B cell (primary cell): ENCODE measurements at regions not wholly inside any gene's neighbourhood (a gene's known extent, or its start where the extent isn't known, plus 50 kb on each side); places are given as distances from the start of the nearest gene placed in this dataset.

ENCODE experiments used
- ATAC-seq: fragments of 200-7000 bp; cut with Tn5 transposase; one replicate; pipeline ENCODE4 v1.10.0; 2021; ENCODE audit warnings: low read depth, mild to moderate bottlenecking, moderate number of reproducible peaks, moderate library complexity
- CTCF ChIA-PET: fragments of 350-600 bp; sonication (Branson Sonifier 250); formaldehyde crosslinking; loops from one replicate; lab custom pipeline; 2021; ENCODE audit warnings: antibody characterized with exemption, inconsistent platforms; lab: Charles Lee
- POLR2A ChIA-PET: fragments of 350-600 bp; sonication (Branson Sonifier 250); formaldehyde crosslinking; loops from one replicate; lab custom pipeline; 2021; ENCODE audit warnings: antibody characterized with exemption; lab: Charles Lee
- DNase-seq: peaks from one replicate; pipeline ENCODE4 v3.0.0; 2013
- H2AFZ ChIP-seq: 2 replicates; pipeline ENCODE4 v1.6.1; 2012; ENCODE audit warnings: mild to moderate bottlenecking, low read depth, low read length; ENCODE audit not compliant: insufficient read depth, poor library complexity, severe bottlenecking
- H3K27ac ChIP-seq, 2 donors: 1 replicate in 1 of 2; 2 replicates in 1 of 2; pipeline ENCODE4 v1.5.1; 2012 to 2013; ENCODE audit warnings: low read length in 2 of 2, mild to moderate bottlenecking in 2 of 2, moderate library complexity in 1 of 2
- H3K27me3 ChIP-seq, 4 experiments: fragments of 200-600 bp in 1 of 4; sonication (generic) in 1 of 4; replicated peaks in 1 of 4; 1 replicate in 2 of 4; 2 replicates in 2 of 4; pipeline versions ENCODE4 v1.6.1 to v1.7.0; 2013 to 2016; ENCODE audit warnings: low read length in 3 of 4, mild to moderate bottlenecking in 2 of 4, mixed read lengths in 1 of 4, moderate library complexity in 1 of 4; ENCODE audit not compliant: insufficient read depth in 4 of 4, control insufficient read depth in 3 of 4; ENCODE audit errors: control extremely low read depth in 1 of 4
- H3K36me3 ChIP-seq, 2 experiments: replicated peaks in 1 of 2; 1 replicate in 1 of 2; 2 replicates in 1 of 2; pipeline versions ENCODE4 v1.6.1 to v1.7.1; 2013; ENCODE audit warnings: low read length in 1 of 2; ENCODE audit not compliant: insufficient read depth in 2 of 2, control insufficient read depth in 1 of 2; ENCODE audit errors: control extremely low read depth in 1 of 2, extremely low read depth in 1 of 2
- H3K4me1 ChIP-seq, 2 donors: fragments of 200-600 bp in 1 of 2; sonication (generic) in 1 of 2; 1 replicate in 1 of 2; 2 replicates in 1 of 2; pipeline versions ENCODE4 v1.5.1 to v1.6.1; 2013 to 2017; ENCODE audit warnings: low read length in 2 of 2; ENCODE audit not compliant: control insufficient read depth in 2 of 2, insufficient read depth in 2 of 2
- H3K4me2 ChIP-seq: replicated peaks from 2 replicates; pipeline ENCODE3; 2012; ENCODE audit warnings: mild to moderate bottlenecking, low read depth, low read length; ENCODE audit not compliant: poor library complexity, severe bottlenecking
- H3K4me3 ChIP-seq, 5 experiments: fragments of 200-600 bp in 1 of 5; sonication (generic) in 1 of 5; 1 replicate in 3 of 5; 2 replicates in 2 of 5; pipeline versions ENCODE4 v1.5.1 to v1.7.0; 2011 to 2016; ENCODE audit warnings: low read length in 4 of 5, mild to moderate bottlenecking in 4 of 5, low read depth in 2 of 5, control low read depth in 1 of 5, moderate library complexity in 1 of 5; ENCODE audit not compliant: insufficient read depth in 1 of 5; ENCODE audit errors: control extremely low read depth in 1 of 5, extremely low read depth in 1 of 5
- H3K79me2 ChIP-seq: fragments of 200-600 bp; sonication (generic); one replicate; pipeline ENCODE4 v1.6.0; 2016; ENCODE audit warnings: low read length; ENCODE audit not compliant: control insufficient read depth, insufficient read depth
- H3K9ac ChIP-seq: fragments of 200-600 bp; sonication (generic); 2 replicates; pipeline ENCODE4 v1.6.1; 2017; ENCODE audit warnings: mild to moderate bottlenecking, low read length, moderate library complexity
- H3K9me3 ChIP-seq, 3 donors: one replicate each; pipeline versions ENCODE4 v1.6.1 to v1.7.1; 2013; ENCODE audit warnings: low read length in 2 of 3; ENCODE audit not compliant: control insufficient read depth in 2 of 3, insufficient read depth in 1 of 3; ENCODE audit errors: control extremely low read depth in 1 of 3
- H4K20me1 ChIP-seq: 2 replicates; pipeline ENCODE4 v1.6.0; 2012; ENCODE audit warnings: mild to moderate bottlenecking, low read length; ENCODE audit not compliant: insufficient read depth, control insufficient read depth, poor library complexity, severe bottlenecking
- H3K27ac Mint-ChIP-seq: one replicate; pipeline ENCODE4 v1.8.0; 2021; ENCODE audit warnings: mixed read lengths
- H3K27me3 Mint-ChIP-seq: one replicate; pipeline ENCODE4 v1.8.0; 2021; ENCODE audit warnings: mixed read lengths
- H3K4me1 Mint-ChIP-seq: one replicate; pipeline ENCODE4 v1.8.0; 2021; ENCODE audit warnings: mixed read lengths
- H3K4me3 Mint-ChIP-seq: one replicate; pipeline ENCODE4 v1.8.0; 2021; ENCODE audit warnings: mixed read lengths
- H3K9me3 Mint-ChIP-seq: one replicate; pipeline ENCODE4 v1.8.0; 2022; ENCODE audit warnings: mixed read lengths; ENCODE audit not compliant: insufficient read depth
- CTCF ChIP-seq: fragments of 200-600 bp; IDR thresholded peaks from one replicate; pipeline ENCODE4 v1.8.0; 2022; ENCODE audit warnings: antibody characterized with exemption, mild to moderate bottlenecking
- EZH2 ChIP-seq: IDR thresholded peaks from 2 replicates; pipeline ENCODE4 v1.6.1; 2012; ENCODE audit warnings: borderline replicate concordance, low read depth, mild to moderate bottlenecking, moderate library complexity, low read length; ENCODE audit not compliant: insufficient read depth, poor library complexity, severe bottlenecking
- WGBS: methylation state at CpG from one replicate; pipeline ENCODE4 v1.1.5; 2013; ENCODE audit warnings: missing lambda C conversion rate; ENCODE audit not compliant: insufficient coverage; 5-methylcytosine and 5-hydroxymethylcytosine counted together
- intact Hi-C: fragments of 100-400 bp; cut with micrococcal nuclease; formaldehyde crosslinking; loops from one replicate; pipeline ENCODE4 v1.10.0; 2022

- no peaks in the 10 kb centered on the region for H3K79me2 ChIP-seq
- H3K4me1 ChIP-seq = peaks cover 0 to 8% of the 10 kb centered on the region in 2 donors
- no peaks in the 10 kb centered on the region for H3K9me3 ChIP-seq
- no peak overlapping the region for H3K4me2 ChIP-seq
- no peak overlapping the region for H3K9ac ChIP-seq
- H3K4me3 Mint-ChIP-seq = no peak overlapping the region
- H3K27ac ChIP-seq = no peak overlapping the region
- TF ChIP-seq CTCF (no peak), EZH2 (no peak)
- peaks cover 0 to 3% (median 0%) of the 10 kb centered on the region in 4 experiments for H3K27me3 ChIP-seq
- 100% methylated on average over 3 of the region's 7 CpGs for WGBS
- H2AFZ ChIP-seq = no peak overlapping the region
- ChIA-PET CTCF (no interaction called here), POLR2A (no interaction called here)
- no peaks in the 10 kb centered on the region for H3K36me3 ChIP-seq
- peaks cover 5% of the 10 kb centered on the region for H3K4me1 Mint-ChIP-seq
- no peak for DNase-seq
- H3K27me3 Mint-ChIP-seq = no peaks in the 10 kb centered on the region
- H3K9me3 Mint-ChIP-seq = peaks cover 2% of the 10 kb centered on the region
- H3K27ac Mint-ChIP-seq = no peak overlapping the region
- H4K20me1 ChIP-seq = no peaks in the 10 kb centered on the region
- ATAC-seq = no peak
- intact Hi-C loops = no loop called here
- no peak overlapping the region for H3K4me3 ChIP-seq
Observed at GRCh38 chr6:149185799-149186357, 131.6 kb upstream of the TAB2 start.

GRCh38 chr6:149186873-149187272 is 130.6 kb upstream of the TAB2 start:
- no CpG with 5 or more reads among the region's 2 CpGs for WGBS
- ChIA-PET CTCF (interaction anchor here (4.4 kb wide), 1 partner anchor 247 kb away, joined by 114 read pairs; no protein-coding TSS in a partner anchor), POLR2A (no interaction called here)
- H3K9me3 ChIP-seq = no peaks in the 10 kb centered on the region
- H4K20me1 ChIP-seq = no peaks in the 10 kb centered on the region
- H3K27me3 ChIP-seq = peaks cover 0 to 3% (median 0%) of the 10 kb centered on the region in 4 experiments
- Mint-ChIP-seq H3K9me3 (peaks cover 2% of the 10 kb centered on the region), H3K4me1 (peaks cover 5% of the 10 kb centered on the region), H3K4me3 (no peak overlapping the region), H3K27me3 (no peaks in the 10 kb centered on the region), H3K27ac (no peak overlapping the region)
- no peaks in the 10 kb centered on the region for H3K36me3 ChIP-seq
- H3K4me1 ChIP-seq = peaks cover 0 to 8% of the 10 kb centered on the region in 2 donors
- intact Hi-C loops = no loop called here
- DNase-seq (no peak), ATAC-seq (no peak)
- no peaks in the 10 kb centered on the region for H3K79me2 ChIP-seq
- TF ChIP-seq CTCF (no peak), EZH2 (no peak)
- H3K4me2 ChIP-seq = no peak overlapping the region
- no peak overlapping the region for H3K9ac ChIP-seq
- no peak overlapping the region for H3K27ac ChIP-seq
- no peak overlapping the region for H3K4me3 ChIP-seq
- H2AFZ ChIP-seq = no peak overlapping the region
